Spleen (tissue), 11 donors: ENCODE measurements at regions not wholly inside any gene's neighbourhood (a gene's known extent, or its start where the extent isn't known, plus 50 kb on each side); places are given as distances from the start of the nearest gene placed in this dataset.

Source experiments
- DNase-seq: peaks from one replicate; pipeline ENCODE4 v3.0.0-alpha.2; 2020
- H3K27ac ChIP-seq, 8 donors: fragments of 200-600 bp; sonication (generic) in 7 of 8; 1 replicate in 4 of 8; 2 replicates in 4 of 8; pipeline versions ENCODE4 v1.5.0 to v1.8.0; 2016 to 2021; ENCODE audit warnings: inconsistent platforms in 4 of 8, mild to moderate bottlenecking in 4 of 8, moderate library complexity in 1 of 8
- H3K27me3 ChIP-seq, 7 donors: fragments of 200-600 bp; sonication (generic) in 6 of 7; replicated peaks in 1 of 7; 1 replicate in 4 of 7; 2 replicates in 3 of 7; pipeline versions ENCODE4 v1.5.0 to v1.8.0; 2016 to 2021; ENCODE audit warnings: inconsistent platforms in 3 of 7, mild to moderate bottlenecking in 1 of 7
- H3K36me3 ChIP-seq, 6 donors: fragments of 200-600 bp; sonication (generic) in 5 of 6; 1 replicate in 4 of 6; 2 replicates in 2 of 6; pipeline versions ENCODE4 v1.5.0 to v1.8.0; 2016 to 2021; ENCODE audit warnings: inconsistent platforms in 2 of 6
- H3K4me1 ChIP-seq, 6 donors: fragments of 200-600 bp; sonication (generic) in 5 of 6; 1 replicate in 3 of 6; 2 replicates in 3 of 6; pipeline versions ENCODE4 v1.5.0 to v1.8.0; 2016 to 2021; ENCODE audit warnings: inconsistent platforms in 3 of 6
- H3K4me3 ChIP-seq, 8 donors: fragments of 200-600 bp; sonication (generic) in 7 of 8; 1 replicate in 4 of 8; 2 replicates in 4 of 8; pipeline versions ENCODE4 v1.5.0 to v1.8.0; 2016 to 2021; ENCODE audit warnings: inconsistent platforms in 4 of 8, mild to moderate bottlenecking in 4 of 8, moderate library complexity in 2 of 8
- H3K9me3 ChIP-seq, 8 donors: fragments of 200-600 bp; sonication (generic) in 7 of 8; 1 replicate in 4 of 8; 2 replicates in 4 of 8; pipeline versions ENCODE4 v1.5.0 to v1.8.0; 2016 to 2021; ENCODE audit warnings: inconsistent platforms in 4 of 8
- CTCF ChIP-seq, 11 experiments: fragments of 200-600 bp in 7 of 11; fragments of 450-650 bp in 4 of 11; sonication (generic) in 4 of 11; IDR thresholded peaks in 8 of 11; conservative IDR thresholded peaks in 3 of 11; 1 replicate in 7 of 11; 2 replicates in 4 of 11; pipeline versions ENCODE4 v1.4.0 to v1.8.0; 2016 to 2021; ENCODE audit warnings: antibody characterized with exemption in 11 of 11, inconsistent platforms in 4 of 11, mild to moderate bottlenecking in 1 of 11
- POLR2A ChIP-seq, 3 donors: fragments of 450-650 bp; IDR thresholded peaks; one replicate each; pipeline ENCODE4 v1.5.1; 2017; ENCODE audit warnings: antibody characterized with exemption in 3 of 3, mild to moderate bottlenecking in 1 of 3
- POLR2AphosphoS5 ChIP-seq, 3 donors: sonication (generic); formaldehyde crosslinking; IDR thresholded peaks; one replicate each; pipeline ENCODE4 v1.5.1; 2017; ENCODE audit warnings: antibody characterized with exemption in 3 of 3
- WGBS, 5 donors: extraction: QIAGEN DNeasy Blood & Tissue Kit in 3 of 5; methylation state at CpG; one replicate each; pipeline versions ENCODE4 v1.1.5 to v1.1.7; 2013 to 2018; 5-methylcytosine and 5-hydroxymethylcytosine counted together
- intact Hi-C: fragments of 100-400 bp; cut with DNase I; formaldehyde crosslinking; loops from one replicate; pipeline ENCODE4 v1.15.0; 2023; ENCODE audit warnings: low total_unique reads
- donor health status: healthy with polysubstance abuse.
- donor health status: DM: no; HTN: no; CAD: no; lungs with moderate emphysema.
- donor health status: DM: no; HTN: no; CAD: no.
- donor health status: Bipolar disorder and iron deficiency.
- donor health status: healthy.
- donor health status: DM: no; HTN: no; CAD: no.
- donor health status: DM: yes; HTN: yes; CAD: no.

- 82 to 93% (median 88%) methylated on average over 5 of the region's 5 CpGs for WGBS, 5 donors
- H3K4me3 ChIP-seq: no peak overlapping the region
- DNase-seq: no peak
- H3K4me1 ChIP-seq: no peaks in the 10 kb centered on the region
- H3K27ac ChIP-seq: no peak overlapping the region
- peaks cover 0 to 3% (median 0%) of the 10 kb centered on the region in 7 donors for H3K27me3 ChIP-seq
- intact Hi-C loops: no loop called here
- H3K9me3 ChIP-seq: no peaks in the 10 kb centered on the region
- no peaks in the 10 kb centered on the region for H3K36me3 ChIP-seq
- no peak for TF ChIP-seq CTCF (IDR thresholded peaks at IDR 0.05 in 8 of 11, conservative IDR thresholded peaks at IDR 0.05 in 3 of 11)
- no peak for TF ChIP-seq POLR2AphosphoS5 (IDR thresholded peaks at IDR 0.05)
- no peak for TF ChIP-seq POLR2A (IDR thresholded peaks at IDR 0.05)
Observed at GRCh38 chr5:61683148-61683547, 351.1 kb downstream of the ZSWIM6 start.

GRCh38 chr5:61683926-61684325, 351.9 kb downstream of the ZSWIM6 start:
- TF ChIP-seq CTCF (IDR thresholded peaks at IDR 0.05 in 8 of 11, conservative IDR thresholded peaks at IDR 0.05 in 3 of 11): no peak
- no peak for TF ChIP-seq POLR2A (IDR thresholded peaks at IDR 0.05)
- TF ChIP-seq POLR2AphosphoS5 (IDR thresholded peaks at IDR 0.05): no peak
- H3K9me3 ChIP-seq: no peaks in the 10 kb centered on the region

GRCh38 chr5:61686491-61687257, 354.6 kb downstream of the ZSWIM6 start:
- Histone ChIP-seq H3K4me3 (no peak overlapping the region), H3K27ac (no peak overlapping the region), H3K27me3 (peaks cover 0 to 4% (median 0%) of the 10 kb centered on the region in 7 donors), H3K9me3 (no peaks in the 10 kb centered on the region), H3K36me3 (no peaks in the 10 kb centered on the region), H3K4me1 (no peaks in the 10 kb centered on the region)
- TF ChIP-seq CTCF (IDR thresholded peaks at IDR 0.05 in 8 of 11, conservative IDR thresholded peaks at IDR 0.05 in 3 of 11) (no peak), POLR2AphosphoS5 (IDR thresholded peaks at IDR 0.05) (no peak), POLR2A (IDR thresholded peaks at IDR 0.05) (no peak)
- DNase-seq: no peak
- intact Hi-C loops: no loop called here
- WGBS, 5 donors: 44 to 52% (median 48%) methylated on average over 5 of the region's 5 CpGs

More at GRCh38 chr5:61683926-61684325, 351.9 kb downstream of the ZSWIM6 start:
- WGBS, 5 donors: 64 to 100% (median 73%) methylated on average over 1 to 2 of the region's 2 CpGs
- H3K4me3 ChIP-seq: no peak overlapping the region
- H3K4me1 ChIP-seq: no peaks in the 10 kb centered on the region
- intact Hi-C loops: no loop called here
- DNase-seq: no peak
- H3K36me3 ChIP-seq: no peaks in the 10 kb centered on the region
- H3K27ac ChIP-seq: no peak overlapping the region
- peaks cover 0 to 4% (median 0%) of the 10 kb centered on the region in 7 donors for H3K27me3 ChIP-seq

- Histone ChIP-seq H3K27me3 (peaks cover 0 to 4% (median 0%) of the 10 kb centered on the region in 7 donors), H3K4me1 (no peaks in the 10 kb centered on the region), H3K36me3 (no peaks in the 10 kb centered on the region), H3K27ac (no peak overlapping the region), H3K9me3 (peaks cover 0 to 4% (median 2%) of the 10 kb centered on the region in 8 donors), H3K4me3 (no peak overlapping the region)
- WGBS, 5 donors: 62 to 72% (median 67%) methylated on average over 5 of the region's 5 CpGs
- no peak for DNase-seq
- intact Hi-C loops: no loop called here
- TF ChIP-seq POLR2AphosphoS5 (IDR thresholded peaks at IDR 0.05) (no peak), POLR2A (IDR thresholded peaks at IDR 0.05) (no peak), CTCF (IDR thresholded peaks at IDR 0.05 in 8 of 11, conservative IDR thresholded peaks at IDR 0.05 in 3 of 11) (no peak)
Observed at GRCh38 chr5:61687371-61687770, 355.3 kb downstream of the ZSWIM6 start.
